HG03095 (cell line): ENCODE measurements at regions not wholly inside any gene's neighbourhood (a gene's known extent, or its start where the extent isn't known, plus 50 kb on each side); places are given as distances from the start of the nearest gene placed in this dataset.
"Not testable (repeated sequence)": the region's sequence is repeated elsewhere in the genome, so short reads cannot be mapped to it uniquely, and the experiment has no call there.

Experiments used
- ATAC-seq: cut with Tn5 transposase; IDR thresholded peaks from one replicate; pipeline ENCODE4 v1.9.1; 2021; ENCODE audit warnings: moderate library complexity; ENCODE audit not compliant: unreplicated experiment

DNA sequence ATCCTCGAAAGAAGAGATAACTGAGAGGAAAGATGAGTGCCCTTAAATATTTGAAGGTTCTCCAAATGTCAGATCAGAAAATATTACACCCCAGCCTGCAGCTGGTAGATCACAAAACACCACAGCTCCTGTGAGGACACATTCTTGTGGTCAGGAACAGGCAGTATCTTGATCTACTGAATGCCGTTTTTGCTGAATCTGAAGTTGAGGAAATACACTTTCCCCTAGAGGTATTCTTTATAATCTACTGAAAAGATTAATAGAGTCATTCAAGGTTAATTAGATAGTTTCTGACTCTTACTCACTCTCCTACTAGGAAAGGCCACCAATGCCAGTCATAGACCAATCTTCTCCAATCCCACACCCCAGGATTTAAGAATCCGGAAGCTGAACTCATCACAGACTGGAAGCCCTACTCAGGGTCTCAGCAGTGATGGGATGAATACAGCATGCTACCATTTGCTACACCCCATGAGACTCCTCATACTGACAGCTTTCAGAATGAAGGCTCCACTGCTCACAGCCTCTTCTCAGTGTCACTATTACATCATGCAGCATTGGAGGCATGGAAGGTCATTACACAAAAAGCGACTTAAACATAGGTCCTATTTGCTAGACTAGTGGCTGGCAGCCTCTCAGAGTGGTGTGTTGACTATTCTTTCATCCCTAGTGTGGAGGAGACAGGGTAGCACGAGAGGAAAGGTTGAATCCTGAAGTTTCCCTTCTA is 143.9 kb upstream of the SLC1A3 start:
- no peak for ATAC-seq

DNA sequence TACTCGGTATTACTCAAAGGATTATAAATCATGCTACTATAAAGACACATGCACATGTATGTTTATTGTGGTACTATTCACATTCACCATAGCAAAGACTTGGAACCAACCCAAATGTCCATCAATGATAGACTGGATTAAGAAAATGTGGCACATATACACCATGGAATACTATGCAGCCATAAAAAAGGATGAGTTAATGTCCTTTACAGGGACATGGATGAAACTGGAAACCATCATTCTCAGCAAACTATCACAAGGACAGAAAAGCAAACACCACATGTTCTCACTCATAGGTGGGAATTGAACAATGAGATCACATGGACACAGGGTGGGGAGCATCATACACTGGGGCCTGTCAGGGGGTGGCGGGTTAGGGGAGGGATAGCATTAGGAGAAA is 130.5 kb upstream of the SLC1A3 start:
- ATAC-seq: not testable (repeated sequence)

DNA sequence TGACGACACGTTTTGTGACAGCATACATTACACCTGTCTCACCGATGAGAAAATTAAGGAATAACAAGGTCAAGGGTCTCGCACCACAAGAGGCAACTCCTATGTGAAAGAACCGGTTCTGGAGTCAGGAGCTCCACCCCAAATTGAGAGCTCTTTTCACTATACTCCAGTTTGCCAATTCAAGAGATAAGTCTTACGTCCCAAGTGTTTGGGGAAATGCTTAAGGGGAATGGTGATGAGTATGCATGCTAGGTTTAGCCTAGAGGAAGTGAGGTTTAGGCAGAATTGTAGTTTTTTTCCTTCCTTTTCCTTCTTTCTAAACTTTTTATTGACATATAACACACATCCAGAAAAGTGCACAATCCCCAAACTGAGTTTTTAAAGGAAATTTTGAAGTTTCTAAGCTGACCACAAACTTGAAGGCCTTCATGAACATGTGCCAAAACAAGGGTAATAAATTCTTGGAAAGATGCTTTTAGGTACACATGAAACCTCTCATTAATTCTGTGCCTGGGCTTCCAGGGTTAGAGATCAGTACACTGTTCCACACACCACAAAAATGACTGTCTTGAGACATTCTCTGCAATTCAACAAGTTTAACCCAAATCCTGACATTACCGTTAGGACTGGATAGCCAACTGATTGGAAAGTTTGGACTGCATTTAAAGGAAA is 127.6 kb upstream of the SLC1A3 start:
- ATAC-seq: no peak

DNA sequence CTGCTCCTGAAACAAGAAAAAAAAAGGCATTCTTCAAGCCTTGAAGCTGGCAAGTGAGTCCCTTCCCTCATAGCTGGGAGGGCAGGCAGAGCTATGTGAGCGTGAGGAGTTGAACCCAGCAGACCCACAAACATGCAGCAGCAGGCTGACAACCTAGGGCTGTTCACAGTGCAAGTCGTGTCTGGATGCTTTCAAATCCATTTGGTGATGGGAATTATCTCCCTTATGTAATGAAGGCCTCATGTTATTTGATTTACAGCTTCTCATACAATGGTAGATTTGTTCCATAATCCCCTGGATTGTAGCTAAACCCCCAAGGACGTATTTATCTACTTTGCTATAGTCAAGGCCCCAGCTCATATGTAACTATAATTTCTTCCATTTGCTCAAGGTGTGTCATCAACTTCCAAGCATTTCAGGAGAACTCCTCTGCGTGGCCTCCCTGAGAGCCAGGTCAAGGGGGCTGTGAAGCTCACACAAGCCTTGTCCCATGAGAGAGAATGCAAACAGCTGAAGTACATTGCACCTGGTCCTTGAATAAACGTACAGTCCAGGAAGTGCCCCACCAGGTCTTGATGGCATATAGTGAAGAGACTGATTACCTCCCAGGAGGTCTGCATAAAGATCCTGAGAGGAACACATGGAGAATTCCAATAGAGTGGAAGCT is 124.8 kb upstream of the SLC1A3 start:
- no peak for ATAC-seq

DNA sequence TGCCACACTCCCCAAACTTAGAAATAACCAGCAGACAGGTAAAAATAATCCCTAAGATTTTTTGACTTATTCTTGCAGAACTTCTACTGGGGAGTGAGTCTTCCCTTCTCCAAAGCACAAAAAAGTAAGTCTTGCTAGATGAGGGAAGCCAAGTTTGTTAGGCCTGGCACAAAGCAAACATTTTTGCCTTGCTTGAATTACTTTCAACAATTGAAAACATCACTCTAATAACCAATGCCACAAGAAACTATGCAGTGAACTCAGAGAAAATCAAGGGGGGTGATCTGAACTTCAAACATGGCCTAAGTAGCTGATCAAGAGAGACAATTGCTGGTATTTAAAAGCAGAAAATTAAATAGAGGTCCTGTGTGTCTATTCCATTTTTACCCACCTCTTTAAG is 123.6 kb upstream of the SLC1A3 start:
- no peak for ATAC-seq

DNA sequence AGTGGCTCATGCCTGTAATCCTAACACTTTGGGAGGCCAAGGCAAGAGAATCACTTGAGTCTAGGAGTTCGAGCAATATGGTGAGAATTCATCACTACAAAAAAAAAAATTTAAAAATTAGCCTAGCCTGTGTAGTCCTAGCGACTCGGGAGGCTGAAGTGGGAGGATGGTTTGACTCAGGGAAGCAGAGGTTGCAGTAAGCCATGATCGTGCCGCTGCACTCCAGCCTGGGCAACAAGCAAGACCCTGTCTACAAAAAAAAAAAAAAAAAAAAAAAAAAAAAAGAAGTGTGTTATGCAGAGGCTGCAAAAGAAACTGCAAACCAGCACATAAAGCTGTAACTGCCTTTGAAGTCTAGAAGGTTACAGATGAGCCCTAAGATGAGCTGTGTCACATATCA is 116.9 kb upstream of the SLC1A3 start:
- ATAC-seq: no peak

DNA sequence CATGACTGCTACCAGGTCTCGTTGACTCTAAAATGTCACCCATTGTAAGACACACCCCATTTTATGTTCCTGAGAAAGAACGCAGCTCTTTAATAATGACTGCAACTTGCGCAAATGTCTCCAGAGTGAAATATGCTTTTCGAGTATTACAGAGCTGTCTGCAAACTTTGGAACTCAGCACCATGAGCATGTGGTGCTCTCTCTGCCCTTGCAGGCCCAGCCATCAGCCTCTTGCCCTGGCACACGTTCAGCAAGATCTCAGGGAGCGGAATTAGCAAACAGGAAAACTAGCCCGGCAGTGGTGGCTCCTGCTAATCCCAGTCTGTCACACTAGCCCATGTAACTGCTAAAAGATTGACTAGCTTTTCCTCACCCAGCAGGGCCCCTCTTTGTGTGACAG is 114.5 kb upstream of the SLC1A3 start:
- ATAC-seq: no peak

DNA sequence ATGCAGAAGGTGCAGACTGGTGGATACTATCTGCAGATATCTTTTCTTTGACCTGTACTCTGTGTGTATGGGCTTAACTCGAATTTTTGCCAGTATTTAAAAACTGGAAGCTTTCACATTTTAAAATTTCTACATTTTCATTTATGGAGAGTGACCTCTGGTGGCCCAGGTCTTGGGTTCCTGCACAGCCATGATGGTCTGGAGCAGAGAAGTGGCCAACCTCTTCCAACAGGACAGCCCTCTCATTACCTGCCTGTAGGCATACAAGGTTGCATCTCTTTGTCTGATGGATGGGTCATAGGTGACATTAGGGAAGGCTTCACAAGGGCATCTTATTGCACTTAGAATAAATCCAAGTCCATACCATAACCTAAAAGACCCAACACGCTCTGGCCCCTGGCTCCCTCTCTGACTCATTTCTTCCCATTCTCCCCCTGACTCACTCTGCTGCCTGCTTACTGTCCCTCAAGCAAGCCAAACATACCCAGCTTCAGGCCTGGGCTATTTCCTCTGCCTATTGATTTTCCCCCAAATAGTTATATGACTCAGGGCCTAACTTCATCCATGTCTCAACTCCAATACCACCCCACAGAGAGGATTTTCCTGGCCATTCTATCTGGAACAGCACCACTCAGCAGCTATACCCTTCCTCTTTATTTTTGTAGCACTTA is 113.3 kb upstream of the SLC1A3 start:
- no peak for ATAC-seq

DNA sequence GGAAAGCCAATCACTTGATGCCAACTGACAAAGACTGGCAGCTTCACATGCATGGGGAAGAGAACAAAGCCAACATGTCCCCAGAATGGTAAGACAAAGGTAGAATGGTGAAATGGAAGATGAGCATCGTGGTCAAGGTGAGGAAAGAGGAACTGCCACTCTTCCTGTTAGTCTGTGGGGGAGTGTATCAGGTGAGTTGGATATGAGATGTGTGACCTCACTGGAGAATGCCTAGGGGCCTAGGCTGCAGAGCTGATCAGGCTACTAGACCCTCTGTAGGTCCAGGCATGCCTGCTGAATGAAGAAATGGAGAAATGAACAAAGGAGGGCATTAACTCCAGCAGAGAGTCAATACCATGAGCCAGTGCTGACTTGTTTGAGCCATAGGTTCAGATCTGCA is 112.4 kb upstream of the SLC1A3 start:
- no peak for ATAC-seq

DNA sequence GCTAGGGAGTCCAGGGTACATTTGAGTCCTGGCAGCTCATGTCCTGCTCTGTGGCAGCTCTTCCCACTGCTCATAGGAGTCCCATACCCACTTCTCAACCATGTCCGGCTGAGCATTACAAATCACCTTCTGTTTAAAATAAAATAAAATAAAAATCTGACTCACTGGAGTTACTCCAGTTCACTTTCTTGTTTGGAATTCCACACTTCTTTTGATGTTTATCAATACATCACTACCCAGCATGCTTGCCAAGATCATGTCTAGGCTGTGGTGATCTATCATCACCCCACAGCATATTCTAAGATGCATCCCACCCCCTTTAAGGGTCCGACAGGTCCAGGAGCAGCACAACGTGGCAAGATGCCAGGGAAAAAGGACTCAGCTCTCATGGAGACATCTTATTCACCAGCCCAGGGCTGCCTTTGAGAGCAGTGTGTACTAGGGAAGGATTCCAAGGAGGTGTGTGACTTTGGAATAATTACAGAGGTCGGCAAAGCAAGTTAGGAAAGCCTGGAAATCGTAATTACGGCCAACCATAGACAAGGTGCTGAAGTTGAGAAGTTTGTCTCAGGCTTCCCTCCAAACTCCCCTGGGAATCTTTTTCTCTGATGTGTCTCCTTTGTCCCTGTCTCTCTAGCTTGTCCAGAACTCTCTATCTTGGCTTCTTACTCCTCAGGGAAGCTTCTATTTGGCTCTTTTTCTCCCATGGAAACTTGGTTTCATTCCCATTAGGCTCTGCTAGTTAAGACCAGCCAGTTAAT is 111.4 kb upstream of the SLC1A3 start:
- ATAC-seq: no peak

DNA sequence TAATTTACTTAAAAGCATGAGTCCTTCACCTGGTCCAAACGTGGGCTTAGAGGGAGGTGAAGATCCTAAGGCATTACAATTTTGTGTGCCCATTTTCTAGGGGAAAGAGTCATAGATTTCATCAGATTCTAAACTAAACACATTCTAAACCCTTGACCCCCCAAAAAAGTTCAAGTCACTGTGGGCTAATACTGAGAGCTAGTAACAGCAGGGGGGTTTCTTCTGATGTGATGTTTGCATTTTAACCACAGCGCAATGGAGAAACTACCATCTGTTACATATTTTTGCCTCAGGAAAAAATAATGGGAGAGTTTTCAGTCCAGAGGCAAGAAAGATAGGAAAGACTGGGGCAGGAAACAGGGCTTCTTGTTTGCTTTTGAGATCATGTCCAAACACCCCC is 110.8 kb upstream of the SLC1A3 start:
- no peak for ATAC-seq

DNA sequence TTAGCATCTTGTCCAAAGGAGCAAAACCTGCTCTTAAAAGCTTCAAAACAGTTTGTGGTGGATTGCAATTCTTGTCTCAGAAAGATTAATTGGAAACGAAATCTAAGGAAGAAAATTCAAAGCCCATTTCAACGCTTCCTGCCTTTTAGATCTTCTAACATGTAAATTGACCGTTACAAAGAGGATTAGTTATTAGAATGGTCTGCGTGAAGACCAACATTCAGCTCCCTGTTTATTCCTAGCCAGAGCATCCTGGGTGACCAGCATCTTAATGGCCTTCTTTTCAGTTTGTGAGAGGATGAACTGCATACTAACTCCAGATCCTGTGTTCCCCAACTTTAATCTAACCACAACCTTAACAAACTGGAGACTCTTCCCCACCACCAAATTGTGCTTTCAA is 109.9 kb upstream of the SLC1A3 start:
- no peak for ATAC-seq

DNA sequence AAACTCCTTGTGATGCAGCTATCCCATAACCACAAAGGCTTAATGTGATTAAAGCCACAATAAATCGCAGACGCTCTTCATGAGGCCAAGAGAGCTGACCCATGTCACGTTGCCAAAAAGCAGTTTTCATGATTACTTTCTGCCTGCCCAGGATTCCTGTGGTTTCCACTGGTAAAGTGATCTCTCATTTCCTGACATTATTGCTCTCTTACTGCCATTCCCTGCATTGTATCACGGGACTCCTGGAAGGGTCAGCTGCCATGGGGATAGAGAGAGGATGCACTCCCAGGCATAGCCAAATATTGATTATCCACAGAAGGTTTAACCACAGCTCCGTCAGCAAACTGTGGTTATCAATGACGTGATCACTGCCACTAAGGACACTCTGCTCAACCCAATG is 103.8 kb upstream of the SLC1A3 start:
- ATAC-seq: no peak

DNA sequence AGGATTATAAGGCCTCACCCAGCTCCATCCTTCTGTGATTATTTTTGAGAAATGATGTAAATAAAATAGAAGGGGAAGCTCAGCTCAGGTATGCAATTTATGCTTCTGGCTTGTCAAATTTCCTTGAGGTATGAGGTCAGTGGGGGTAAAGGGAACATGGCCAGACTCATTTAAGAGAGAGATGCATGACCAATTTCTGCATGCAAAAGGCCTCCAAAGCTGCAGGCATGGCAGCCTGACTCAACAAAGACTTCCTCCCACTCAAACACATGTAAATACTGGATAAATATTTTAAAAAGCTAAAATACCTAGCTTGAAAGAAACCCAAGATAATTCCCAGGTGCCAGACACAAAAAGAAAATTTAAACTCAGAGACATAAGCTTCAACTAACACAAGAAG is 101.4 kb upstream of the SLC1A3 start:
- ATAC-seq: no peak

DNA sequence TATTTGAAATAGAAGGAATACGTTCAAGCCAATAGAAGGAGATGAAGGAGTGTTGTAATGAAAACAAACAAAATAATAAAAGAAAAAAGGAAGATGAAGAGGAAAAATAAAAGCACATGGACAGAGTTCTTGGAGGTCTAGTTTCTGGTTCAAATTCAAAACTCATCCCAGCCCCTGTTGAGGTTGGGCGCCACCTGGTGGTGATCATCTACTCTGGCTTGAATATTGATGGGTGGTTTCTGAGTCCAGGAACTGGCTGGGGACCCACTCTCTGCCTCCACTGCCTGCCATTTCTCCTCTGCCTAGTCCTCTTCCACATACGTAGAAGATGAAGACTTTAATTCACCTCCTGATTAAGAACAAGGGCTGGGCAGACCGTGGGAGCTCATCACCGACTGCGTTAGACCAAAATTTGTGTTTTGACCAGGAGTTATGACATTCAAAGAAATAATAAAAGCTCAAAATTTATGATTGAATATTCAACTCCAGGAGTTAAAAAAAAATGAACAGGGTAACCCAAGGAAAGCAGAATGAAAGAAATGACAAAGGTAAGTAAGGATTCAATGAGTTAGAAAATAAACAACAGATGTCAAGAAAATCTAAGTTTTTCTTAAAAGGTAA is 99.0 kb upstream of the SLC1A3 start:
- ATAC-seq: no peak

DNA sequence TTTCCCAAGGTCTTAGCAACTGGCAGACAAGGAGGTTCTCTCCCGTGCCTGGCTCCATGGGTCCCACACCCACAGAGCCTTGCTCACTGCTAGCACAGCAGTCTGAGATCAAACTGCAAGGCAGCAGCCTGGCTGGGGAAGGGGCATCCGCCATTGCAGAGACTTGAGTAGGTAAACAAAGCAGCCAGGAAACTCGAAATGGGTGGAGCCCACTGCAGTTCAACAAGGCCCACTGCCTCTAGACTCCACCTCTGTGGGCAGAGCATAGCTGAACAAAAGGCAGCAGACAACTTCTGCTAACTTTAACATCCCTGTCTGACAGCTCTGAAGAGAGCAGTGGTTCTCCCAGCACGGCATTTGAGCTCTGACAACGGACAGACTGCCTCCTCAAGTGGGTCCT is 98.1 kb upstream of the SLC1A3 start:
- not testable (repeated sequence) for ATAC-seq

DNA sequence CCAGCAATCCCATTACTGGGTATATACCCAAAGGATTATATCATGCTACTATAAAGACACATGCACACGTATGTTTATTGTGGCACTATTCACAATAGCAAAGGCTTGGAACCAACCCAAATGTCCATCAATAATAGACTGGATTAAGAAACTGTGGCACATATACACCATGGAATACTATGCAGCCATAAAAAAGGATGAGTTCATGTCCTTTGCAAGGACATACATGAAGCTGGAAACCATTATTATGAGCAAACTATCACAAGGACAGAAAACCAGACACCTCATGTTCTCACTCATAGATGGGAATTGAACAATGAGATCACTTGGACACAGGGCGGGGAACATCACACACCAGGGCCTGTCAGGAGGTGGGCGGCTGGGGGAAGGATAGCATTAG is 92.8 kb upstream of the SLC1A3 start:
- ATAC-seq: not testable (repeated sequence)

DNA sequence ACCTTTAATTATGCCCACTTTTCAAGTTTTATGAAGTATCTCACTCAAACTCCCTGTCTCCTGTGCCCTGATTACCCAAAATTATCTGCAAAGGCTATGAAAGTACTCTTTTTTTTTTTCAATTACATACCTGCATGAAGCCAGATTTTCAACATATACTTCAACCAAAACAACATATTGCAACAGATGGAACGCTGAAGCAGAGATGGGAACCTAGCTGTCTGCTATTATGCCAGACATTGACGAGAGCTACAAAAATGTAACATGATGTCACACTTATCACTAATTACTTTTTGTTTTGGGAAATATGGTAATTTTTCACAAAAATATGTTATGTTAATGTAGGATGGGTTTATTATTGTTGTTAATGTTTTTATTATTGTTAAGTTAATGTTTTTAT is 86.5 kb upstream of the SLC1A3 start:
- ATAC-seq: no peak

DNA sequence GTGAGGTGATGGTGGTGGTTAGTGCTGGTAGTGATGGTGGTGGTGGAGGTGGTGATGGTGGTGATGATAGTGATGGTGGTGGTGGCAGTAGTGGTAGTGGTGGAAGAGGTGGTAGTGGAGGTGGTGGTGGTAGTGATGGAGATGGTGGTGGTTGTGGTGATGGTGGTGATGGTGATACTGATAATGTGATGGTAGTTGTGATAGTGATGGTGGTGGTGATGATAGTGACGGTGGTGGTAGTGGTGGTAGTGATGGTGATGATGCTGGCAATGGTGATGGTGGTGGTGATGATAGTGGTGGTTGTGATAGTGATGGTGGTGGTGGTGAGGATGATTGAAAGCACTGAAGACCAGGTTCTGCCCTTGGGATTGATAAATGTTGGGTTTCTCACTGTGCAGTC is 85.2 kb upstream of the SLC1A3 start:
- ATAC-seq: no peak
